ENCODE measurements at regions not wholly inside any gene's neighbourhood (a gene's known extent, or its start where the extent isn't known, plus 50 kb on each side); places are given as distances from the start of the nearest gene placed in this dataset.

DNA sequence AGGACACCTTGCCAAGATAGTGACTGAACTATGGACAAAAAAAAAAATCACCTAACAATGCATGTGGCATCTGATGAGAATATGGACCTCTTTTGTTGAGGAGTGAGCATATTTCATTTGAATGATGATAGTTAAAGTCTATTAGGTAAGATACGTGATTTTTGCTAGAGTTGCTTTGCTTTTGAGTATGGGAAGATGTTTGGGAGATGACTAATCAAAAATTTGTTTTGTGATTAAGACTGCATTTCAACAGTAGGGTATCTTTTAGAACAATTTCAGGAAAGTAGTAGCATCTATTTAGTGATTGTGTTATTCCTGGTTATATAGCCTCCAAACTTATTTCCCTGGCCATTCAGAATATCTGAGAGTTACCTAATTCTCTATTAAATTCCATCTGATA lies 878.6 kb upstream of the CITED2 start:
- TF ChIP-seq, protein P1, sequence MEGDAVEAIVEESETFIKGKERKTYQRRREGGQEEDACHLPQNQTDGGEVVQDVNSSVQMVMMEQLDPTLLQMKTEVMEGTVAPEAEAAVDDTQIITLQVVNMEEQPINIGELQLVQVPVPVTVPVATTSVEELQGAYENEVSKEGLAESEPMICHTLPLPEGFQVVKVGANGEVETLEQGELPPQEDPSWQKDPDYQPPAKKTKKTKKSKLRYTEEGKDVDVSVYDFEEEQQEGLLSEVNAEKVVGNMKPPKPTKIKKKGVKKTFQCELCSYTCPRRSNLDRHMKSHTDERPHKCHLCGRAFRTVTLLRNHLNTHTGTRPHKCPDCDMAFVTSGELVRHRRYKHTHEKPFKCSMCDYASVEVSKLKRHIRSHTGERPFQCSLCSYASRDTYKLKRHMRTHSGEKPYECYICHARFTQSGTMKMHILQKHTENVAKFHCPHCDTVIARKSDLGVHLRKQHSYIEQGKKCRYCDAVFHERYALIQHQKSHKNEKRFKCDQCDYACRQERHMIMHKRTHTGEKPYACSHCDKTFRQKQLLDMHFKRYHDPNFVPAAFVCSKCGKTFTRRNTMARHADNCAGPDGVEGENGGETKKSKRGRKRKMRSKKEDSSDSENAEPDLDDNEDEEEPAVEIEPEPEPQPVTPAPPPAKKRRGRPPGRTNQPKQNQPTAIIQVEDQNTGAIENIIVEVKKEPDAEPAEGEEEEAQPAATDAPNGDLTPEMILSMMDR (IDR thresholded peaks at IDR 0.05) = no peak
- no peak for TF ChIP-seq POLR2A (IDR thresholded peaks at IDR 0.05)
